ENCODE measurements at regions not wholly inside any gene's neighbourhood (a gene's known extent, or its start where the extent isn't known, plus 50 kb on each side); places are given as distances from the start of the nearest gene placed in this dataset.

DNA sequence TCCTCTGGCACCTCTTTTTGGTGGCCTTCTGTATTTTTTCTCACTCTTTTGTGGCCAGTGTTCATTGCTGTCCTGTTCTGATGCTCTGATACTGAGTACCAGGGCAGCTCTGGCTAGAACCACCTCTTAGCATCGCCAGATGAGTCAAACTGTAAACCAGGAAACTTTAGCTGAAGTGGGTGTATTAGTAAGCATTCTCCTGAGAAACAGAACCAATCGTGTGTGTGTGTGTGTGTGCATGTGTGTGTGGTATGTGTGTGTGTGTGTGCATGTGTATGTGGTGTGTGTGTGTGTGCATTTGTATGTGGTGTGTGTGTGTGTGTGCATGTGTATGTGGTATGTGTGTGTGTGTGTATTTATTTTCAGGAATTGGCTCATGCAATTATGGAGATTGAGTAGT, 166.3 kb upstream of the SKOR2 start:
- TF ChIP-seq POLR2A (IDR thresholded peaks at IDR 0.05; ENCODE audit: low read depth, low read length) (no peak), POLR2AphosphoS5 (IDR thresholded peaks at IDR 0.05; ENCODE audit: low read depth, low read length) (no peak), SPI1 (IDR thresholded peaks at IDR 0.05; ENCODE audit: low read depth, low read length) (no peak), TAF1 (IDR thresholded peaks at IDR 0.05; ENCODE audit: low read depth, low read length) (no peak)

Data from GM12891 (cell line).